IMR-90 (cell line): ENCODE measurements at regions not wholly inside any gene's neighbourhood (a gene's known extent, or its start where the extent isn't known, plus 50 kb on each side); places are given as distances from the start of the nearest gene placed in this dataset.

Experiments
- ATAC-seq: fragments of 200-7000 bp; cut with Tn5 transposase; 2 replicates; pipeline ENCODE4 v1.9.1; 2020; ENCODE audit warnings: low read depth, mild to moderate bottlenecking, moderate library complexity
- BruUV-seq: library from RNA; stranded (reverse); fragments of 400-500 nt; replicated peaks from 2 replicates; lab custom pipeline; 2021; lab: Mats Ljungman, UMichigan
- CTCF ChIA-PET: fragments of 300-600 bp; formaldehyde crosslinking; extraction: SDS; loops from one replicate; lab custom pipeline; 2021; ENCODE audit warnings: antibody characterized with exemption; lab: Yijun Ruan, JAX
- POLR2A ChIA-PET: fragments of 300-600 bp; sonication (Branson Sonifier 250); formaldehyde crosslinking; loops from one replicate; lab custom pipeline; 2022; ENCODE audit warnings: antibody characterized with exemption; ENCODE audit not compliant: unreplicated experiment; lab: Charles Lee
- DNase-seq: peaks from one replicate; pipeline ENCODE4 v3.0.0; 2013
- H2AFZ ChIP-seq: replicated peaks from 2 replicates; pipeline ENCODE3; 2013; ENCODE audit warnings: low read length, mild to moderate bottlenecking; ENCODE audit not compliant: poor library complexity
- H2AK5ac ChIP-seq: 2 replicates; pipeline ENCODE4 v1.6.1; 2013; ENCODE audit warnings: low read depth, low read length, inconsistent platforms
- H2AK9ac ChIP-seq: replicated peaks from 2 replicates; pipeline ENCODE3; 2013; ENCODE audit warnings: mild to moderate bottlenecking, low read depth, low read length, moderate library complexity; ENCODE audit not compliant: poor library complexity
- H2BK120ac ChIP-seq: 2 replicates; pipeline ENCODE4 v1.6.1; 2013; ENCODE audit warnings: low read depth, low read length, inconsistent platforms
- H2BK15ac ChIP-seq: 3 replicates; pipeline ENCODE4 v1.6.1; 2013; ENCODE audit warnings: low read depth, low read length, inconsistent platforms
- H2BK20ac ChIP-seq: 2 replicates; pipeline ENCODE4 v1.6.1; 2013; ENCODE audit warnings: low read depth, mild to moderate bottlenecking, inconsistent platforms, low read length, moderate library complexity
- H2BK5ac ChIP-seq: 2 replicates; pipeline ENCODE4 v1.6.1; 2013; ENCODE audit warnings: mild to moderate bottlenecking, low read depth, low read length, inconsistent platforms; ENCODE audit not compliant: poor library complexity, severe bottlenecking
- H3K14ac ChIP-seq: replicated peaks from 2 replicates; pipeline ENCODE4 v1.6.1; 2013; ENCODE audit warnings: low read depth, low read length, inconsistent platforms
- H3K18ac ChIP-seq: 2 replicates; pipeline ENCODE4 v1.6.1; 2013; ENCODE audit warnings: low read depth, low read length, control low read depth
- H3K23ac ChIP-seq: 2 replicates; pipeline ENCODE4 v1.6.1; 2013; ENCODE audit warnings: low read depth, low read length, inconsistent platforms
- H3K27ac ChIP-seq: 2 replicates; pipeline ENCODE4 v1.5.1; 2013; ENCODE audit warnings: mild to moderate bottlenecking, control low read depth, low read length; ENCODE audit not compliant: insufficient read depth
- H3K27me3 ChIP-seq: 2 replicates; pipeline ENCODE4 v1.6.1; 2013; ENCODE audit warnings: low read length; ENCODE audit not compliant: control insufficient read depth, insufficient read depth
- H3K36me3 ChIP-seq: 2 replicates; pipeline ENCODE4 v1.6.1; 2013; ENCODE audit warnings: low read length, mixed read lengths; ENCODE audit not compliant: control insufficient read depth, insufficient read depth
- H3K4ac ChIP-seq: 2 replicates; pipeline ENCODE4 v1.6.1; 2013; ENCODE audit warnings: low read depth, low read length, inconsistent platforms
- H3K4me1 ChIP-seq: 2 replicates; pipeline ENCODE4 v1.6.1; 2013; ENCODE audit warnings: low read length, mixed read lengths; ENCODE audit not compliant: control insufficient read depth, insufficient read depth
- H3K4me2 ChIP-seq: 2 replicates; pipeline ENCODE4 v1.6.1; 2013; ENCODE audit warnings: low read depth, mild to moderate bottlenecking, control low read depth, low read length, moderate library complexity
- H3K4me3 ChIP-seq: 2 replicates; pipeline ENCODE4 v1.5.1; 2013; ENCODE audit warnings: low read depth, mild to moderate bottlenecking, control low read depth, low read length, moderate library complexity; ENCODE audit not compliant: insufficient read depth
- H3K56ac ChIP-seq: 2 replicates; pipeline ENCODE4 v1.6.1; 2013; ENCODE audit warnings: low read length, inconsistent platforms; ENCODE audit not compliant: insufficient read depth; ENCODE audit errors: extremely low read depth
- H3K79me1 ChIP-seq, 2 experiments: 2 replicates each; pipeline ENCODE4 v1.6.1; 2013; ENCODE audit warnings: low read length in 2 of 2, inconsistent platforms in 1 of 2, low read depth in 1 of 2
- H3K9ac ChIP-seq: 2 replicates; pipeline ENCODE4 v1.6.1; 2013; ENCODE audit warnings: low read depth, low read length, control low read depth
- H3K9me1 ChIP-seq: 2 replicates; pipeline ENCODE4 v1.6.1; 2013; ENCODE audit warnings: low read length, inconsistent platforms; ENCODE audit not compliant: insufficient read depth
- H3K9me3 ChIP-seq: 2 replicates; pipeline ENCODE4 v1.6.1; 2013; ENCODE audit warnings: low read length; ENCODE audit not compliant: control insufficient read depth, insufficient read depth
- H4K20me1 ChIP-seq: 2 replicates; pipeline ENCODE4 v1.6.1; 2013; ENCODE audit warnings: low read length, inconsistent platforms; ENCODE audit not compliant: insufficient read depth
- H4K5ac ChIP-seq: 2 replicates; pipeline ENCODE4 v1.6.1; 2013; ENCODE audit warnings: mild to moderate bottlenecking, low read depth, low read length, control low read depth
- H4K8ac ChIP-seq, 2 experiments: 2 replicates each; pipeline ENCODE4 v1.6.1; 2013; ENCODE audit warnings: low read depth in 2 of 2, low read length in 2 of 2, control low read depth in 1 of 2, inconsistent platforms in 1 of 2
- H4K91ac ChIP-seq: 2 replicates; pipeline ENCODE4 v1.6.1; 2013; ENCODE audit warnings: low read depth, low read length, inconsistent platforms; ENCODE audit not compliant: insufficient read depth
- BHLHE40 ChIP-seq: fragments of 150-350 bp; IDR thresholded peaks from 2 replicates; pipeline ENCODE4 v1.6.1; 2016; ENCODE audit warnings: mild to moderate bottlenecking, low read depth, low read length
- CEBPB ChIP-seq: IDR thresholded peaks from 2 replicates; pipeline ENCODE4 v1.6.1; 2012; ENCODE audit warnings: low read depth, low read length, improper control_type of control experiment
- CHD1 ChIP-seq: IDR thresholded peaks from 2 replicates; pipeline ENCODE4 v1.6.1; 2012; ENCODE audit warnings: low read depth, low read length, improper control_type of control experiment
- ELK1 ChIP-seq: fragments of 150-350 bp; IDR thresholded peaks from 2 replicates; pipeline ENCODE4 v1.6.1; 2016; ENCODE audit warnings: low read depth, mild to moderate bottlenecking, low read length, moderate library complexity, borderline replicate concordance
- FOS ChIP-seq: fragments of 150-350 bp; IDR thresholded peaks from 2 replicates; pipeline ENCODE4 v1.6.1; 2016; ENCODE audit warnings: low read depth, low read length
- MAFK ChIP-seq: IDR thresholded peaks from 2 replicates; pipeline ENCODE4 v1.6.1; 2012; ENCODE audit warnings: low read depth, low read length, improper control_type of control experiment
- MAZ ChIP-seq: IDR thresholded peaks from 2 replicates; pipeline ENCODE4 v1.6.1; 2012; ENCODE audit warnings: low read depth, mild to moderate bottlenecking, low read length, improper control_type of control experiment, moderate library complexity, borderline replicate concordance
- MXI1 ChIP-seq: IDR thresholded peaks from 2 replicates; pipeline ENCODE4 v1.6.1; 2012; ENCODE audit warnings: low read depth, mild to moderate bottlenecking, low read length, moderate library complexity, borderline replicate concordance
- NFE2L2 ChIP-seq: fragments of 150-350 bp; IDR thresholded peaks from 2 replicates; pipeline ENCODE4 v1.6.1; 2016; ENCODE audit warnings: low read depth, mild to moderate bottlenecking, low read length
- POLR2A ChIP-seq: IDR thresholded peaks from 2 replicates; pipeline ENCODE4 v1.6.1; 2012; ENCODE audit warnings: mild to moderate bottlenecking, low read depth, low read length
- RAD21 ChIP-seq: IDR thresholded peaks from 2 replicates; pipeline ENCODE4 v1.6.1; 2012; ENCODE audit warnings: low read length, improper control_type of control experiment
- RCOR1 ChIP-seq: IDR thresholded peaks from 2 replicates; pipeline ENCODE4 v1.6.1; 2012; ENCODE audit warnings: mild to moderate bottlenecking, low read length, improper control_type of control experiment; ENCODE audit not compliant: insufficient replicate concordance
- RFX5 ChIP-seq: IDR thresholded peaks from 2 replicates; pipeline ENCODE4 v1.8.0; 2012; ENCODE audit warnings: low read depth, mild to moderate bottlenecking, low read length, moderate library complexity
- SMC3 ChIP-seq: fragments of 150-350 bp; IDR thresholded peaks from 2 replicates; pipeline ENCODE4 v1.6.1; 2016; ENCODE audit warnings: low read depth, mild to moderate bottlenecking, antibody characterized with exemption, low read length, moderate library complexity
- USF2 ChIP-seq: fragments of 150-350 bp; IDR thresholded peaks from 2 replicates; pipeline ENCODE4 v1.6.1; 2017; ENCODE audit warnings: mild to moderate bottlenecking, antibody characterized with exemption, low read length, low read depth
- dilution Hi-C: fragments of 300-500 bp; cut with HindIII; formaldehyde crosslinking; loops from one replicate; pipeline ENCODE4 v1.14.3; 2018; ENCODE audit warnings: low sequenced_read_pairs; ENCODE audit not compliant: unreplicated experiment
- in situ Hi-C: fragments of 300-500 bp; cut with MboI; formaldehyde crosslinking; loops from 3 replicates; pipeline ENCODE4 v1.14.3; 2019; ENCODE audit warnings: low sequenced_read_pairs, inconsistent platforms, mixed read lengths
- intact Hi-C: fragments of 100-400 bp; cut with micrococcal nuclease; formaldehyde crosslinking; loops from 2 replicates; pipeline ENCODE4 v1.10.0; 2022
- TF ChIP-seq, protein P1 (sequence below): conservative IDR thresholded peaks from 2 replicates; pipeline ENCODE4 v1.5.1; 2012; ENCODE audit warnings: mild to moderate bottlenecking, low read depth, low read length, improper control_type of control experiment

- dilution Hi-C loops: no loop called here
- no peak overlapping the region for H2BK120ac ChIP-seq
- no peak overlapping the region for H2AK9ac ChIP-seq
- intact Hi-C loops: no loop called here
- no peak overlapping the region for H3K27ac ChIP-seq
- no peak overlapping the region for H3K9ac ChIP-seq
- H3K4me1 ChIP-seq: peaks cover 2% of the 10 kb centered on the region
- ATAC-seq (no peak), DNase-seq (no peak)
- H3K18ac ChIP-seq: no peak overlapping the region
- H3K9me3 ChIP-seq: no peaks in the 10 kb centered on the region
- no peak for TF ChIP-seq POLR2A
- no peak for TF ChIP-seq RCOR1
- TF ChIP-seq MAZ: no peak
- TF ChIP-seq RFX5: no peak
- TF ChIP-seq CHD1: no peak
- TF ChIP-seq RAD21: no peak
- no peak for TF ChIP-seq ELK1
- TF ChIP-seq CEBPB: no peak
- TF ChIP-seq FOS: no peak
- no peak for TF ChIP-seq MXI1
- TF ChIP-seq USF2: no peak
- TF ChIP-seq BHLHE40: no peak
- TF ChIP-seq MAFK: no peak
- TF ChIP-seq, protein P1, sequence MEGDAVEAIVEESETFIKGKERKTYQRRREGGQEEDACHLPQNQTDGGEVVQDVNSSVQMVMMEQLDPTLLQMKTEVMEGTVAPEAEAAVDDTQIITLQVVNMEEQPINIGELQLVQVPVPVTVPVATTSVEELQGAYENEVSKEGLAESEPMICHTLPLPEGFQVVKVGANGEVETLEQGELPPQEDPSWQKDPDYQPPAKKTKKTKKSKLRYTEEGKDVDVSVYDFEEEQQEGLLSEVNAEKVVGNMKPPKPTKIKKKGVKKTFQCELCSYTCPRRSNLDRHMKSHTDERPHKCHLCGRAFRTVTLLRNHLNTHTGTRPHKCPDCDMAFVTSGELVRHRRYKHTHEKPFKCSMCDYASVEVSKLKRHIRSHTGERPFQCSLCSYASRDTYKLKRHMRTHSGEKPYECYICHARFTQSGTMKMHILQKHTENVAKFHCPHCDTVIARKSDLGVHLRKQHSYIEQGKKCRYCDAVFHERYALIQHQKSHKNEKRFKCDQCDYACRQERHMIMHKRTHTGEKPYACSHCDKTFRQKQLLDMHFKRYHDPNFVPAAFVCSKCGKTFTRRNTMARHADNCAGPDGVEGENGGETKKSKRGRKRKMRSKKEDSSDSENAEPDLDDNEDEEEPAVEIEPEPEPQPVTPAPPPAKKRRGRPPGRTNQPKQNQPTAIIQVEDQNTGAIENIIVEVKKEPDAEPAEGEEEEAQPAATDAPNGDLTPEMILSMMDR: no peak
- TF ChIP-seq SMC3: no peak
- no peak for TF ChIP-seq NFE2L2
- H3K4me2 ChIP-seq: no peak overlapping the region
- POLR2A ChIA-PET: interaction anchor here (0.6 kb wide), 1 partner anchor 181 kb away, joined by 3 read pairs; no protein-coding TSS in a partner anchor
- no peak overlapping the region for H2BK20ac ChIP-seq
- H2AFZ ChIP-seq: no peak overlapping the region
- in situ Hi-C loops: no loop called here
- H4K20me1 ChIP-seq: no peaks in the 10 kb centered on the region
- H2BK15ac ChIP-seq: no peak overlapping the region
- H3K14ac ChIP-seq: no peak overlapping the region
- no peak overlapping the region for H3K23ac ChIP-seq
- BruUV-seq: no TSS peak
- H3K4ac ChIP-seq: no peak overlapping the region
- no peak overlapping the region for H4K8ac ChIP-seq
- no peak overlapping the region for H2AK5ac ChIP-seq
- CTCF ChIA-PET: interaction anchor here (0.6 kb wide), 1 partner anchor 1470 kb away, joined by 4 read pairs; no protein-coding TSS in a partner anchor
- H3K79me1 ChIP-seq: no peaks in the 10 kb centered on the region
- no peak overlapping the region for H4K91ac ChIP-seq
- no peak overlapping the region for H3K56ac ChIP-seq
- no peaks in the 10 kb centered on the region for H3K36me3 ChIP-seq
- no peaks in the 10 kb centered on the region for H3K9me1 ChIP-seq
- H4K5ac ChIP-seq: no peak overlapping the region
- H3K27me3 ChIP-seq: no peaks in the 10 kb centered on the region
- H3K4me3 ChIP-seq: no peak overlapping the region
- H2BK5ac ChIP-seq: no peak overlapping the region
Observed at GRCh38 chr12:90044069-90044468, 335.4 kb upstream of the ATP2B1 start.
